Gastrocnemius medialis (tissue), 4 donors: ENCODE measurements at regions not wholly inside any gene's neighbourhood (a gene's known extent, or its start where the extent isn't known, plus 50 kb on each side); places are given as distances from the start of the nearest gene placed in this dataset.

Experiments
- CTCF ChIP-seq, 5 experiments: fragments of 450-650 bp in 3 of 5; fragments of 200-600 bp in 2 of 5; sonication (generic) in 2 of 5; IDR thresholded peaks in 4 of 5; conservative IDR thresholded peaks in 1 of 5; 1 replicate in 4 of 5; 2 replicates in 1 of 5; pipeline ENCODE4 v1.5.1; 2016 to 2019; ENCODE audit warnings: antibody characterized with exemption in 5 of 5, mild to moderate bottlenecking in 3 of 5, moderate library complexity in 3 of 5
- POLR2A ChIP-seq, 2 donors: fragments of 450-650 bp; IDR thresholded peaks; one replicate each; pipeline ENCODE4 v1.6.1; 2017; ENCODE audit warnings: antibody characterized with exemption in 2 of 2, mild to moderate bottlenecking in 2 of 2, moderate library complexity in 2 of 2

- TF ChIP-seq CTCF (IDR thresholded peaks at IDR 0.05 in 4 of 5, conservative IDR thresholded peaks at IDR 0.05 in 1 of 5) (no peak), POLR2A (IDR thresholded peaks at IDR 0.05) (no peak)
Measured at GRCh38 chr2:144603334-144603733, 83.4 kb upstream of the ZEB2 start.
